Activated CD8-positive, alpha-beta memory T cell treated with anti-CD3 and anti-CD28 coated beads for 48 hours (primary cell): ENCODE measurements at regions not wholly inside any gene's neighbourhood (a gene's known extent, or its start where the extent isn't known, plus 50 kb on each side); places are given as distances from the start of the nearest gene placed in this dataset.

Experiments
- DNase-seq, 3 experiments: peaks; one replicate each; pipeline ENCODE4 v3.0.0-alpha.2; 2020; ENCODE audit warnings: low read depth in 2 of 3, low spot score in 2 of 3

DNA sequence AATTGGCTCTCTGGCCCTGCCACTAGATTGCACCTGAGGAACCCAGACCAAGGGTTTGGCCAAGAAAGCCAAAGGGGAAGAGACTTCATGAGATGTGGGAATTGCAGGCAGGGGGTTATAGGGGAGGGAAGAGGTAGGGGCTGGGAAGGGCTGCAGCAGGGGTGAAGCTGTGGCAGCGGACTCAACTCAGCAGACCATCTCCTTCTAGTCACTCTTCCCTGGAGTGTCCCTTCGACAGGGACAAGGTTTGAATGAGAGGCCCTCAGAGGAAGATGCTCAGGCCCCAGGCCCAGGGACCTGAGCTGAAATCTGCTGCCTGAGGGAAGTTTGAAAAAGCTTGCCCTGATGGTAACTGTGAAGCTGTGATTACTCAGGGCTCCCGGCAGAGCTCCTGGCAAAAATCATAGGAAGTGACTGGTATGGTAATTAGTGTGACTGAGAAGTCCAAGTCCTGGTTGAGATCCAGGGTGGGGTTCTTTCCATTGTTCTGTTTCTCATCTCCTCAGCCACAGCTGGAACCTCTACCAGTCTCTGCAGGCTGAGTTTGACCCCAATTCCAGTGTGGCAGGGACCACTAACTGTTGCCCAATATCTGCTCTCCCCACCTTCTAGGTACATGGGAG is 300.9 kb downstream of the CYP26B1 start:
- no peak for DNase-seq

DNA sequence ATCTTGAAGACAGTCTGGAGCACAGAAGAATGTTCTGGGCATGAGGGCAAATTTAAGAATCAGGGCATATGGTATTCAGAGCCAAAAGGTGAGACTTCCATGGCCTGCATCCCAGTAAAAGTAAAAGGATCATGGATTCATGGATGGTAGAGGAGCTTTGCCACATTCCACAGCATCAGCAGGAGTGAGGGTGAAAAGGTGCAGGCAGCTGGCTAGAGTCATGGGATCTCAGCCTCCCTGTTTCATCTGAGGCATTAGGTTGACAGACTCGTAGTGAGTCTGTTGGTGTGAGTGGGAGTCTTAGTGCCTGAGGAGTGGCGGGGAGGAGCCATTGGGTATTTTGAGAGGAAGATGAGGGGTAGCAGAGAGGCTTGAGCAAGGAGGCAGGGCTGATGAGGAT is 301.6 kb downstream of the CYP26B1 start:
- no peak for DNase-seq

DNA sequence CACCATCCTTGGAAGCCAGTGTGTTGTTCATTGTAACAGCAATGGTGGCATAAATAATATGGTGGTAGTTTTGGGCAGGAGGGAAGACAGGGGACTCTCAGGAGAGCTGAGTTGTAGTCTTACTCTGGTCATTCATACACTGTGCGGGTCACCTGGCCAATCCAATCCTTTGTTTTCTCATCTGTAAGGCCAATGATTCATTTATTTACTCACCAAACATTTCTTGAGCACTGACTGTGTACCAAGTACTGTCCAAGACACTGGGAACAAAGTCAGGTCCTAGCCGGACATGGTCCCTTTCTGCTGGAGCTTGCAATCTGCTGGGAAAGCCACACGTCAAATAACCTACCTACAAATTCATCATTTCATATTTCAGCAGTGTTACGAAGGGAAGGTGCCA is 302.7 kb downstream of the CYP26B1 start:
- no peak for DNase-seq

DNA sequence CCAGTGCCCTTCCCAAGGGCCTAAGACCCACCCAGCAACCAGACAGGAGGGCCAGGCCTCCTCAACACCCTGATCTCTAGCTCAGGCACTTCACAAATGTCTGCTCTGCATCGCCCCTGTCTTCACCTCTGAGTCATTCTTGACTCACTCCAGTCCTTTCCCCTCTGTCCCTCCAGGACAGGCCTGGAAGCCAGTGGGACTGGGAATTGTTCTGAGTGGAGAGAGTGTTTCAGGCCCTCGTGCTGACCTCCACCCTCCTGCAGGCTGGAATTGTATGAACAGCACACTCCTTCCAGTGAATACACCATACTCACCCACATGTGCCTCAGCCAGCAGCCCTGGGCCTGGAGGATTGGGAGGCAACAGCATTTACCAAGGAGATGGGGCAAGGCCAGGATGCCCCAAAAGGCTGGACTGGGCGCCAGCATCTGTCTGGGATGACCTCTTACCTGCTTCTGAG is 304.2 kb downstream of the CYP26B1 start:
- no peak for DNase-seq

DNA sequence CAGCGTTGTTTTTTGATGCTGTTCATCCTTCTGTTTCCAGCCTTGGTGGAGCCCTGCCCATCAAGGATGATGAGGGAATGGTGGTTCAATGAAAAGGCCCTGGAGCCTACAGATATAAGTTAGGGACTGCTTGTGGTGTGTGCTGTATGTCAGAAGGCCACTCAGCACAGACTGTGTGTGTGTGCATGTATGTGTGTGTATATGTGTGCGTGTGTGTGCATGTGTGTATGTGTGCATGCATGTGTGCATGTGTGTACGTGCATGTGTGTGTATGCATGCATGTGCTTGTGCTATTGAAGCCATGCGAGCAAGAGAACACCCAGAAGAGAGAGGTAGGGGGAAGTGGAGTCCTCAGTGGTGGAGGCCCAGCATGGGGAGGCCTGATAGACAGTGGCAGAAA is 304.9 kb downstream of the CYP26B1 start:
- DNase-seq: no peak

DNA sequence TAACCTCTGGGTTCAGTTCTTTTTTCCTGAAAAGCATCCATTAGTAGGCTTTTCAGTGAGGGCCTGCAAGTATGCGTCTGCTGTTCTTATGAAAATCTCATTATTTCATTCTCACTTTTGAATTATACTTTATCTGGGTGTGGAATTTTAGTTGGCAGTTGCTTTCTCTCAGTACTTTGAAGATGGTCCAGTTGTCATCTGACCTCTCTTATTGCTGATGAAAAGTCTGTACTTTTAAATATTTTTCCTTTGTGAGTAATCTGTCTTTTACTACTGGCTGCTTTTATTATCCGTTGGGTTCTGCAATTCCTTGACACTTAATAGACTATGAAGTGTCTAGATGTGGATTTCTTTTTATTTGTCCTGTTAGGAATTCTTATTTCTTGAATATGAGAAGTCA is 307.8 kb downstream of the CYP26B1 start:
- no peak for DNase-seq

DNA sequence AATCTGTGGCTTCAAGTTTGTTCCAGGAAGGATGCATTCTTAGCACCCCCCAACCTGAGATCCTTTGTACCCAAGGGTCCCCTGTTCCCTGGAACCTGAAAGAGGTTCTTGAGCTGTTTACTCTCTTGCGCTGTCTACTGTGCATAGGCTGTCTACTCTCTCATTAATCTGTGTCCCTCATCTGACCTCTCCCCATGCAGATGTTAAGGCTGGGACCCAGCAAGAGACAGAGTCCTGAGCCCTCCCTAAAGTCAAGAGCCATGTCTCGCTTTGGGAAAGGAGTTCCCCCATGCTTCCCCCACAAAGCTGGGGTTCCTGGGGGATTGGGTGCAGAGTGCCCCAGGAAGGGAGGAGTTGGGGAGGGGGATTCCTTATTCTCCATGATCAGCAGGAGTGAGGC is 312.9 kb downstream of the CYP26B1 start:
- no peak for DNase-seq

DNA sequence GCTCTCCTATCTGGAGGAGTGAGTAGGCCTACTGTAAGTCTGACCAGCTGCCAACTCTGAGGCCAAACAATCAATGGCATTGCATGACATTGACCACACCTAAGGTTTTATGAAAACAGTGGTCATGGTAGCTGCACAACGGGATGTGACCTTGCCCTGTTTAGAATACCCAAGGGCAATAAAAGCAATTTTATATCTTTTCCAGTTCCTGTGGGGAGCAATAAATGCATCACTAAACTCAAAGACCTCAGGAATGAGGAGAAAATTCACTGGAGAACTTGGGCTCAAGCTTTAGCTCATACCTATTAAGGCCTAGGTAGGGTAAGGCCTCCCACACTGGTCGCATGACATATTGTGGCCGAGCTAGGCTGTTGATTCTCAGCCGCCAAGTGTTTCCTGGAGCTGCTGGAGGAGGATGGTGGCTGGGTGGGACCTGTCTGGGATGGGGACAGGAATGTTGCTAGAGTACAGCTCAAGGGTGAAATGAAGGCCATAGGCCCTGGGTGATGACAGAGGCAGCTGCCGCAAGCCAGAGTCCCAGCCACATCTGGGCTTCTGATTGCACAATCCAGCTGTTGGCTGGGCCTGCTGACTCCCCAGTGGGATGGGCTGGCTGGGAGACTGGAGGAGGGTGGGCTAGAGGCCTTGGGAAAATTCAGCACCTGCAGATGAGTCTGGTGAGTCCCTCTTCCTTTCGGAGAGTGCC is 313.7 kb downstream of the CYP26B1 start:
- DNase-seq: no peak

DNA sequence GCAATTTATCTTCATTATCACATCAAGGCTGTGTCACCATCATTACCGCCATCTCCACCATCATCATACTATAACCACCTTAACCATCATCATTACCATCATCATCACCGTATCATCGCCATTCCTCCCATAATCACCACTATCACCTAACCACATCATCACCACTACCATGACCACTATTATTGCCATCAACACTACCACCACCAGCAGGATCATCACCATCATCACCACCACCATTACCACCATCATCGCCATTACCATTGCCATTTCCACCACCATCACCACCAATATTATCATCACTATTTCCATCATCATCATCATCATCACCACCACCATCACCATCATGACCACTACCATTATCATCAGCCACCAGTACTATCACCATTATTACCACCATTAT is 314.4 kb downstream of the CYP26B1 start:
- DNase-seq: no peak

DNA sequence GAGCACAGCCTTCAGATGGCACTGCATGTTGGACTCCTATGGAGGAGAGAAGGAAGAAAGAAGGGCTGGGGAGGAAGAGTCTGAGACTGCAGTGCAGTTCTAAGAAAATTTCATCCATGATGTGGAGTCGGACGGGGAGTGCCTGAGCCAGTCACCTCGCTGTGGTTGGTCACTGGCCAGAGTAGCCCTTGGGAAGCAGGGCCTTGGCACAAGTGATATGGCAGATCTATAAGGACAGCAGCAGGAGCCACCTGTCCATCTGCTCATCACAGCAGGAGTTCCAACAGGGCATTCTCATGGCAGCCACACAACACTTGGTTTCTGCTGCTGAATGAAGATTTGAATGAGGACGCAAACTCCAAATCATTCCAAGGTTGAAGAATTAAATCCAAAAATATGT is 314.8 kb downstream of the CYP26B1 start:
- no peak for DNase-seq

DNA sequence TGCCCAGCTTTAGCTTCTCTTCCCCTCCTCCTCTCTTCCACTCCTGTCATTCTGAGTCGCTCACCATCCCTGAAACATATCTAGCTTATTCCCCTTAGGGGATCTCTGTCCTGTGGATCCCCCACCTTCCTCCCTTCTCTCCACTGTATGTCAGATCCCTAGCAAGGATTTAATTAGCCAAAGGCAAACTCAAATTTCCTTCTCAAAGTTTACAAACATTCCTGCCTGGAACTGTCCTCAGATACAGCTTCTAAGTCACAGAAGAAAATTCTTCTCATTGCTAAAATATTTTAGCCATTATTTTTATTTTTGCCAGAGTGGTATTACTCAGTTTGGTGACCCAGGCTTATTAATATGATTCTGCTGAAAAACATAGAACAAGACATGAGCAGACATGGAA is 315.3 kb downstream of the CYP26B1 start:
- no peak for DNase-seq

DNA sequence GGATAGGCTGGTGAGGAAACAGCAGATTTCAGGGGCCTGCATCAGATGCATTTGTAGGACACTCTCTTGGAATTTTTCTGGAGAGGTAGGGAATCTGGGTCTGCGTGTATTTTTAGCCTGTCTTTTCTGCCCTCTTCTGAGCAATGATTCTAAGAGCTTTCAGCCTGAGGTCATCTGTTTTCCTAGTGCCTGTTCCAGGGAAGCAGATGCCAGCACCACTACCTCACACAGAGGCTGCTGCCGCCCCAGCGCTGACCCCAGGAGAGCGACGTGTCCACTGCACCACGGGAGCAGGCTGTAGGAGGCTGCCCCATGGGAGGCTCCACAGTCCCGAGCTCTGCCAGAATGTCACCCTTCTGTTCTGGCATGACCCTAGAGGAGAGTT is 316.5 kb downstream of the CYP26B1 start:
- no peak for DNase-seq

DNA sequence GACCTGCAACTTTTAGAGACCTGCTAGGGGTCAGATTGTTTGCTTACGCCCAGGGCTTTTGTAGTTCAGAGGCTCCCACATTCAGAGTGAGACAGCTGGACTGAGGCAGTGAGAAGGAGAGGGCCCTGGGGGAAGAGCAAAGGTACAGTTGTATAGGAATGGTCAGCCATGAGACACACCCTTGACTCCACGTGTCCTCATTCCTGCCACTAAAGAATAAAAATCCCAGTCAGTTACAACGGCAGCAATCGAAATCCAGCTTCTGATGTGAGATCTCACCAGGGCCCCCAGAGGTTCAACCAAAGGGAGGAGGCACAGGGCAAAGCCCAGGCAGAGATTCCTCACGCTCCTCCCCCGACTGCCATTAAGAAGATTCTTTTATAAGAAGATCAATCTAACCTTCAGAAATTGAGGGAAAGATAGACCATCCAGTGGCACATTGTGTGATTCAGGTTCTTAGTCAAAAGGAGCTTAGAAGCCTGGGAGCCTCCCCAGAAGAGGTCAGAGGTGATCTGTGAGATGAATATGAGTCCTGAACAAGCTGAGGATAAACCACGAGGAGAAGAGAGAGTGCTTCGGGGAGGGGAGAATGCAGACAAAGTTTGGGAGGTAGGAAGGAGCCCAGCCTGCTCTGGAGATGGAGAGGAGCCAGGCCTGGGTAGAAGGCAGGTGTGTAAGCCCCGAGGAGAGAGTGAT is 317.0 kb downstream of the CYP26B1 start:
- DNase-seq: no peak

DNA sequence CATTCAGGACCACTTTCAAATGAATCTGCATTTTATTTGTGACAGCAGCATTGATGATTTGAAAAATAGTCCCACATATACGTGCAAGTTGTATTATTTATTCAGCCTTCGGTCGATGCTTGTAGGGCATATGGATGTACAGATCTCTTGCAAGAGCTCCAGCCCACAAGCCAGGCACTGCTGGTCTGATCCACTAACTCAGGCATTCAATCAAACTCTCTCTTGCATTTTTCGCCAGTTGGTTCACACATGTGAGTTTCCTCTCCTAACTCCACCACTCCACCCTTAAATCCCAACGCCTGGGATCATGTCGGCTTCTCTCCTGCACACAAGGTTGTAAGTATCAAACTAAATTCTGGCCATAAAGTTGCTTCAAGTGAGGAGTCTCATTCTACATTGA is 318.7 kb downstream of the CYP26B1 start:
- DNase-seq: no peak

DNA sequence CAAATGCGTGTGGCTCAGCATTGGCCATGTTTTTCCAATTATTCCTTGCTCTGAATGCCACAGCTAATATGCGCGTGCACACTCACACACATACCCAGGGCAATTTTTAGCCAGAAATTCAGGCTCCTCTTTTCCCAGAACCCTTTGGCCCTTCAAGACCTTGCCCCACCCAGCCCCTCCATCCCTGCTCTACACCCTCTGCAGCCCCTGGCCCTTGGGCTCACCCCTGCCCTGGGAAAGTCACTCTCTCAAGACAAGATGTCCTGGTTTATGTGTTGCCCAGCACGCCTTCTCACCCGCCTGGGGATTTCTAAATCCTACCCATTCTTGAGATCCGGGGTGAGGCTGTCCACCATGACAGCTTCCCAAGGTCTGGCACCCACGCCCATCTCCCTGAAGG is 319.7 kb downstream of the CYP26B1 start:
- no peak for DNase-seq

DNA sequence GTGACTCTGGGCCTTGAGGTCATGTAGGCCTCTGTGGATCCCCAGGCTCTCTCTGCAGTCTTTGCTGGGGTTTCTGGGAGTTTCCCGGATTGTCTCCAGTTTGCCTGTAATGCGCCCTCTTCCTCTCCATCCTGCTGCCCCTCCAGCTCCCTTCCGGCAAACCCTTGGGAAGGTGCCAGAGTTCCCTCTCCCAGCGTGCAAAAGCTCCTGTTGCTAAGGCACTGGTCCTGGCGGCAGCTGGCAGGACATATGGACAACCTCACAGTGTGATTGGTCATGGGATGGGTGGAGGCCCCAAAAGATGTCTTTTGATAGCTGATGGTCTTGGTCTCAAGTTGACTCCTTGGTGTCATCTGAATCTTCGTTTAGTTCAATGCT is 320.1 kb downstream of the CYP26B1 start:
- no peak for DNase-seq

DNA sequence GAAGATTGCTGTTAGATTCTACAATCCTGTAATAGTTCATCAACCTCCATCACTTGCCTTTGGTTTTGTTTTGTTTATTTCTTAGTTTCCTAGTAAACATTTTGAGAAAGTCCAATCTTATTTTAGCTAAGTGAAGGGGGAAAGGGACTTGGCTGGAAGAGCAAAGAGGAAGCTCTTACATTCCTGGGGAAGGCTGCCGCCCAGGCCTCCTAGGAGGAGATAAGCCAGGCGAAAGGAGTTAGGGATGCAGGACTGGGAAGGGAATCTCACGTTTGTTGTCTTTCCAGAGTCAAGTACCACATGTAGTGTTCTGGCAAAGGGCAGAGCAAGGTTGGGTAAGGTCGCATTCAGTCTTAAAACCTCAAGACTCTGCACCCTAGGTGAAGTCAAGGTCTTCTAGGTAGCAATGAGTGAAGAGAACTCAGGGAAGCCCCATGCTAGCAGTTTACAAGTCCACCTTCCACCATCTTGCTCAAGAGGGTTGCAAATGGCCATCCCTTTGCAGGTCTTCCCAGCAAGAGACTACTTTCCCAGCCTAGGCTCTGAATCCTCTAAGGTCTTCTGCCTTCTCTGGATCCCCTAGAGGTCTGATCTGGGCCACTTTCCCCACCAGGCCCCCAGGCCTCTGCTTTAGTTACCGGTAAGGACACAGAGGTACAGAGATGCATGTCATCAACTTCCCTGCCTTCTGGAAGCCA is 320.7 kb downstream of the CYP26B1 start:
- no peak for DNase-seq

DNA sequence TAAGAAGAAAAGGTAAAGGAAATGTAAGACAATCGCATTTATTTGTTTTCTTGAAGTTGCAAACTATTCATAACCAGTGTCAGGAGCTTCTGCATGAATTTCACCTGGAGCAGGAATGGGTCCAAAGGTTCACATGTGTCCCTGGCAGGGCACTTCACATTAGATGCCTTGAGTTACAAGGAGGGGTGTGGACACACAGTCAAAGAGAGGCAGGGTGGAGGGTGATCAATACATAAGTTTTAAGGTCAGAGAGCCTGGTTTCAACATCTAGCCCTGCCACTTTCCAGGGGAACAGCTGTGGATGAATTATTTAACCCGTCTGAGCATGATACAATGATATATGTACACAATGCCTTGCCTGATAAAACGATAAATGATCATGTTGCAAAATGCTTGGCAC is 321.4 kb downstream of the CYP26B1 start:
- no peak for DNase-seq

DNA sequence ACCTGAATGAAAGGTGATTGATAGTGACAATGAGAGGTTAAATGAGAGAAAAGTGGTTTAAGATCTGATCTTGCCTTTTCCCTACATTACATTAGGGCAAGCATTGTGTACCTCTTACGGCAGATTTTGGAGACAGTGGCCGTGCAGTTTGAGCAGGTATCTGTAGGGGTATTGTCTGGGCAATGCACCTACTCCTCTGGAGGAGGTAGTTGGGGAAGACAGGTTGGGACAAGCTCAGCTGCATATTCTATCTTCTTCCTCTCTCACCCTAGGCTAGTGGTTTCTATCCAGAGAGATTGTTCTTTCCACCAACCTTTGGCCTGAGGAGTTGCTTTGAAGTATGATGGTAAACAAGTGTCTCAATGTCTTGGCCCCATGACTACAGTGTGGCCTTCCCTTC is 323.2 kb downstream of the CYP26B1 start:
- no peak for DNase-seq

DNA sequence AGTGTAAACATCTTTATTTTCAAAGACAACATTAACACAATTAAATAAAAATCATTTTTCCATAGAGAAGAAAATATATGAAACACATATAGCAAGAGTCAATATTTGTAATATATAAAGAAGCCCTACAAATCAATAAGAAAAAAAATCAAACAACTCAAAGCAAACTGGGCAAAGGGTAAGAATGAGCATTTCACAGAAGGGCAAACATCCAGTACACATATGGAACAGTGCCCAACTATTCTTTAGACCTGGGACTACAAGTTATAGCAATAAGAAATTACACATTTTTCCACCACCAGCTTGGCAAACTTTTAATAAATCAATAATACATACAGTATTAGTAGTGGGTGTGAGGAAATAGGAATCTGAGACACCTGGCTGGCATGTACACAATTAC is 324.1 kb downstream of the CYP26B1 start:
- no peak for DNase-seq

DNA sequence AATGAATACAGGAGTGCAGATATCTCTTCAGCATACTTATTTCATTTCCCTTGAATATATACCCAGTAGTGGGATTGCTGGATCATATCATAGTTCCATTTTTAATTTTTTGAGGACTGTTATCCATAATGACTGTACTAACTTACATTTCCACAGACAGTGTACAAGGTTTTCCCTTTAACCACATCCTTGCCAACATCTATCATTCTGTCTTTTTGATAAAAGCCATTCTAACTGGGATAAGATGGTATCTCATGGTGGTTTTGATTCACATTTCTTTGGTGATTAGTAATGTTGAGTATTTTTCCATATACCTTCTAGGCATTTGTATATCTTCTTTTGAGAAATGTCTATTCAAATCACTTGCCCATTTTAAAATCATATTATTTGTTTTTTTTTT is 325.2 kb downstream of the CYP26B1 start:
- no peak for DNase-seq

DNA sequence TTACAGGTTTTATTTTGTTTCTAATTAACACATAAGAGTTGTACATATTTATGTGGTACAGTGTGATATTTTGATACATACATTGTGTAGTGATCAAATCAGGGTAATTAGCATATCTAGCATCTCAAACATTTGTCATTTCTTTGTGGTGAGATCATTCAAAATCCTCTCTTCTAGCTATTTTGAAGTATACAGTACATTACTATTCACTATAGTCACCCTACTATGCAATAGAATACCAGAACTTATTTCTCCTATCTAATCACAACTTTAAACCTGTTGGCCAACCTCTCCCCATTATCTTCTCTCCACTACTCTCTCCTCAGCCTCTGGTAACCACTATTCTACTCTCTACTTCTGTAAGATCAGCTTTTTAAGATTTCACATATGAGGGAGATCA is 325.8 kb downstream of the CYP26B1 start:
- DNase-seq: no peak
